ENCODE measurements at regions not wholly inside any gene's neighbourhood (a gene's known extent, or its start where the extent isn't known, plus 50 kb on each side); places are given as distances from the start of the nearest gene placed in this dataset.

DNA sequence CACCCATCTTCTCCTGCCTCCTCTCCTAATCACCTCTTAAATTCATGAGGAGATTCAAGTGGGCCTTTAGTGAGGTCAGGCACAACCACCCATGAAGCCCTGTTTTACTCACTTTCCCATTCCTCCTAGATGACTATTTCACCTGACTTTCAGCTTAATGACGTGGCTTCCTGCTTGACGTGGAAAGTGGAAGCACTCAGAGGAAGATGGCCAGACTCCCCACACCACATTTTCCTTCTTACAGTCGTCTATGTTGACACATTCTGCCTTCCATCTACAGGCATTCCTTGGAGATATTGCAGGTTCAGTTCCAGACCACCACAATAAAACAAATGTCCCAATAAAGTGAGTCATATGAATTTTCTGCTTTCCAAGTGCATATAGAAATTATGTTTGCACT is 146.4 kb upstream of the TAS2R1 start:
- no peak for DNase-seq (ENCODE audit: low spot score in 2 of 2)
- no peaks in the 10 kb centered on the region for H3K36me3 ChIP-seq
- H3K4me1 ChIP-seq: no peaks in the 10 kb centered on the region
- H3K27me3 ChIP-seq: no peaks in the 10 kb centered on the region
- no peak overlapping the region for H3K27ac ChIP-seq
- H3K4me3 ChIP-seq: no peak overlapping the region
- intact Hi-C loops (cut with DNase I; ENCODE audit: low total_unique reads): no loop called here
- peaks cover 6 to 8% of the 10 kb centered on the region in 2 donors for H3K9me3 ChIP-seq
- TF ChIP-seq CTCF (IDR thresholded peaks at IDR 0.05) (no peak), POLR2A (IDR thresholded peaks at IDR 0.05) (no peak), POLR2AphosphoS5 (IDR thresholded peaks at IDR 0.05) (no peak)

DNA sequence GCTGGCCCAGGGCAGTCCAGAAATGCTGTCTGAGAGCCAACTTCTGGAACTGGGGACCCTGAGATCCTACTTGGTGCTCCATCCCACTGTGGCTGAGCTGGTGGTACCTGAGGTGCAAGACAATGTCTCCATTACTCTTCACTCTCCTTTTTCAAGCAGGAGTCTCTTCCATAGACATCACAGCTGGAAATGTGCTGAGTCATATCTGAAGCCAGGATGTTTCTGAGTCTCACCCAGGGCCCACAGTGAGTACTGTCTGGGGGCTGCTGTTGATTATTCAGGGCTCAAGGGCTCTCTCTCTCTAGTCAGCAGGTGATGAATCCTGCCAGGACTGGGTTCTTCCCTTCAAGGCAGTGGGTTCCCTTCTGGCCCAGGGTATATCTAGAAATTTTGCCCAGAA is 145.2 kb upstream of the TAS2R1 start:
- TF ChIP-seq POLR2A (IDR thresholded peaks at IDR 0.05): no peak
- TF ChIP-seq CTCF (IDR thresholded peaks at IDR 0.05): no peak
- TF ChIP-seq POLR2AphosphoS5 (IDR thresholded peaks at IDR 0.05): no peak
- Histone ChIP-seq H3K4me1 (no peaks in the 10 kb centered on the region), H3K4me3 (no peak overlapping the region), H3K27me3 (no peaks in the 10 kb centered on the region), H3K27ac (no peak overlapping the region), H3K36me3 (no peaks in the 10 kb centered on the region), H3K9me3 (peaks cover 3 to 5% of the 10 kb centered on the region in 2 donors)
- no peak for DNase-seq (ENCODE audit: low spot score in 2 of 2)
- intact Hi-C loops (cut with DNase I; ENCODE audit: low total_unique reads): no loop called here

- TF ChIP-seq CTCF (IDR thresholded peaks at IDR 0.05) (no peak), POLR2A (IDR thresholded peaks at IDR 0.05) (no peak), POLR2AphosphoS5 (IDR thresholded peaks at IDR 0.05) (no peak)
- H3K36me3 ChIP-seq: no peaks in the 10 kb centered on the region
- peaks cover 0 to 2% of the 10 kb centered on the region in 2 donors for H3K9me3 ChIP-seq
- no peaks in the 10 kb centered on the region for H3K4me1 ChIP-seq
- H3K4me3 ChIP-seq: no peak overlapping the region
- no peak for DNase-seq (ENCODE audit: low spot score in 2 of 2)
- intact Hi-C loops (cut with DNase I; ENCODE audit: low total_unique reads): no loop called here
- no peaks in the 10 kb centered on the region for H3K27me3 ChIP-seq
- H3K27ac ChIP-seq: no peak overlapping the region
Measured at GRCh38 chr5:9774472-9775079, 144.4 kb upstream of the TAS2R1 start.

GRCh38 chr5:9771079-9771478 is 140.9 kb upstream of the TAS2R1 start:
- Histone ChIP-seq H3K36me3 (no peaks in the 10 kb centered on the region), H3K27ac (no peak overlapping the region), H3K27me3 (no peaks in the 10 kb centered on the region), H3K4me1 (no peaks in the 10 kb centered on the region), H3K9me3 (peaks cover 0 to 2% of the 10 kb centered on the region in 2 donors), H3K4me3 (no peak overlapping the region)
- TF ChIP-seq POLR2AphosphoS5 (IDR thresholded peaks at IDR 0.05) (no peak), CTCF (IDR thresholded peaks at IDR 0.05) (no peak), POLR2A (IDR thresholded peaks at IDR 0.05) (no peak)
- intact Hi-C loops (cut with DNase I; ENCODE audit: low total_unique reads): no loop called here
- DNase-seq (ENCODE audit: low spot score in 2 of 2): no peak

DNA sequence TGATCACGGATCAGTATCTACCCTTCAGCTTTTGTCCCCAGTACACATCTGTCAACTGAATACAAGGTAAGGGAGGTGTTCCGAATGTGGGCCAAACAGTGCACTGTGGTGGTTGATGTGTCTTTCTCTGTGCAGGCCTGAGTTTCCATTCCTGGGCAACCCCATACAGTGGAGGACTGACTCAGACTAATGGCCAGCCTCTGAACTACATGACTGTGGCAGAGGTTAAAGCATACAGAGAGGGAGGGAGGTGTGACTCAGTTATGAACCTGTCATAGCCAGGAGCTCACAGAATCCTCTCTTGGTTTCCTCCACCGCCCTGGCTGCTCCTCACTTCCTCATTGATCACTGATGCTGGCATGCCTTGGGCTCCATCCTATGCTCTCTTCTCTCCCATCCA is 136.4 kb upstream of the TAS2R1 start:
- no peaks in the 10 kb centered on the region for H3K27me3 ChIP-seq
- DNase-seq (ENCODE audit: low spot score in 2 of 2): no peak
- no peaks in the 10 kb centered on the region for H3K4me1 ChIP-seq
- H3K36me3 ChIP-seq: no peaks in the 10 kb centered on the region
- TF ChIP-seq POLR2A (IDR thresholded peaks at IDR 0.05) (no peak), CTCF (IDR thresholded peaks at IDR 0.05) (no peak), POLR2AphosphoS5 (IDR thresholded peaks at IDR 0.05) (no peak)
- no peak overlapping the region for H3K27ac ChIP-seq
- intact Hi-C loops (cut with DNase I; ENCODE audit: low total_unique reads): no loop called here
- H3K9me3 ChIP-seq: no peaks in the 10 kb centered on the region
- H3K4me3 ChIP-seq: no peak overlapping the region
